DND-41 (cell line): ENCODE measurements at regions not wholly inside any gene's neighbourhood (a gene's known extent, or its start where the extent isn't known, plus 50 kb on each side); places are given as distances from the start of the nearest gene placed in this dataset.

Experiments used
- EZH2 ChIP-seq: IDR thresholded peaks from 3 replicates; pipeline ENCODE4 v1.6.1; 2012; ENCODE audit warnings: borderline replicate concordance, low read depth, mild to moderate bottlenecking, moderate library complexity, low read length, inconsistent platforms; ENCODE audit not compliant: severe bottlenecking
- TF ChIP-seq, protein P1 (sequence below): IDR thresholded peaks from 2 replicates; pipeline ENCODE4 v1.5.1; 2012; ENCODE audit warnings: borderline replicate concordance, low read length, moderate library complexity, mild to moderate bottlenecking; ENCODE audit not compliant: poor library complexity, severe bottlenecking; ENCODE audit errors: extremely low read depth

DNA sequence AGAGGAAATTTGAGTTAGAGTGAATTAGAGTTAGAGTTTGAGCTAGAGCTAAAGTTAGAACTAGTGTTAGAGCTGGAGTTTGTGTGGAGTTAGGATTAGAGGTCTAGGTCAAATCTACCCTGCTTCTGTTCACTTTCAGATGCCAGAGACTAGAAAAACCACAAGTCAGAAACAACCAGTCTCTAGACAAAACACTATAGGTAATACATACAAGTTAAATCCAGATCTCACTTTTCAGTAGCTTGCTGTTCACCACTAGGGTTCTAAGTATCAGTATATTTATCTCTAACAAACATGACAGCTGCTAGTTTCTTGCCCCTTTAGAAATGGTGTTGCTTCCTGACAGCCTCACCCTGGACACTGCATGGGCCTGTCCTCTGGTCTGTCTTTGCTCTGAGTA, 300.7 kb downstream of the ARAP2 start:
- TF ChIP-seq EZH2: no peak
- TF ChIP-seq, protein P1, sequence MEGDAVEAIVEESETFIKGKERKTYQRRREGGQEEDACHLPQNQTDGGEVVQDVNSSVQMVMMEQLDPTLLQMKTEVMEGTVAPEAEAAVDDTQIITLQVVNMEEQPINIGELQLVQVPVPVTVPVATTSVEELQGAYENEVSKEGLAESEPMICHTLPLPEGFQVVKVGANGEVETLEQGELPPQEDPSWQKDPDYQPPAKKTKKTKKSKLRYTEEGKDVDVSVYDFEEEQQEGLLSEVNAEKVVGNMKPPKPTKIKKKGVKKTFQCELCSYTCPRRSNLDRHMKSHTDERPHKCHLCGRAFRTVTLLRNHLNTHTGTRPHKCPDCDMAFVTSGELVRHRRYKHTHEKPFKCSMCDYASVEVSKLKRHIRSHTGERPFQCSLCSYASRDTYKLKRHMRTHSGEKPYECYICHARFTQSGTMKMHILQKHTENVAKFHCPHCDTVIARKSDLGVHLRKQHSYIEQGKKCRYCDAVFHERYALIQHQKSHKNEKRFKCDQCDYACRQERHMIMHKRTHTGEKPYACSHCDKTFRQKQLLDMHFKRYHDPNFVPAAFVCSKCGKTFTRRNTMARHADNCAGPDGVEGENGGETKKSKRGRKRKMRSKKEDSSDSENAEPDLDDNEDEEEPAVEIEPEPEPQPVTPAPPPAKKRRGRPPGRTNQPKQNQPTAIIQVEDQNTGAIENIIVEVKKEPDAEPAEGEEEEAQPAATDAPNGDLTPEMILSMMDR: no peak
